ENCODE measurements at regions not wholly inside any gene's neighbourhood (a gene's known extent, or its start where the extent isn't known, plus 50 kb on each side); places are given as distances from the start of the nearest gene placed in this dataset.
"Not testable (repeated sequence)": the region's sequence is repeated elsewhere in the genome, so short reads cannot be mapped to it uniquely, and the experiment has no call there.

DNA sequence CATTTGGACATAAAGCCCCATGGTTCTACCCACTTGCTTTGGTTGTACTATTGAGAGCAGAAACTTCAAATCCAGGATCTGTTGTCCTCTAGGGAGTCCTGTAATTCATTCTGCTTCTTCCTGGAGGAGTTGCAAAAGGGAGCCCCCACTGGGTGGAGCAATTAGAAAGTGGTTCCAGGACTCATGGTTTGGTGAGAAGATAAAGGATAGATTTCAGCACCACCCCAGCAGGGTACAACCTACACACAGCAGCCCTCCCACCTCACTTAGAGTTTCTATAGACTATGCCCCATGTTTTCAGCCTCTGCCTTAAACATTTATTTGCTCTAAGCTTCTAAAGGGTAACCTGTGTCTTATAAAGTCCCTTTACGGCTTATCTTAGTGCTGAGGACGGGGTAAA is 112.6 kb upstream of the ARRDC3 start:
- DNase-seq, result no peak

DNA sequence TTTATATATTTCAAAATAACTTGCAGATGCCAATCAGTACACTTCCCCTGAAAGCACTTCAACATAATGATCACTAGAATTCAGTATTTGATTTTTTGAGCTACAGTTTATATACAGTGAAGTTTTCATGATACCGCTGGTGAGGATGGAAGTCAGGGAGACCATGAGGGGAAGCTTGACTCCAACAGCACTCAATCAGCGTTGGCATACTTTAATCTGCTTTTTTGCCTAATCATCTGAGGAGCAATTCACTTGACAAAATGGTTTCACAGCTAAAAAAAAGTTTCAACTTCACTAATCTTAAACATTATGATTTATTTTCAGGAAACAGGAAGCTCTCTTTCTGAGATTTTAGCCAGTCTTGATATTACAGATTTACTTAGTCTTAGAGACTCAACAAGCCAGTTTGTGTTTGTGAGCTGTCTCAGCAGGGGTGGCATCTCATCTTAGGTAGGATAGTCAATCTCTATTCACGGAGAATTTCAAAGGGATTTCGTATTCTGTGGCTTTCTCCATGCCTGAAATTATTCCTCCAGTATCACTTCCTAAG is 111.4 kb upstream of the ARRDC3 start:
- DNase-seq, result no peak

DNA sequence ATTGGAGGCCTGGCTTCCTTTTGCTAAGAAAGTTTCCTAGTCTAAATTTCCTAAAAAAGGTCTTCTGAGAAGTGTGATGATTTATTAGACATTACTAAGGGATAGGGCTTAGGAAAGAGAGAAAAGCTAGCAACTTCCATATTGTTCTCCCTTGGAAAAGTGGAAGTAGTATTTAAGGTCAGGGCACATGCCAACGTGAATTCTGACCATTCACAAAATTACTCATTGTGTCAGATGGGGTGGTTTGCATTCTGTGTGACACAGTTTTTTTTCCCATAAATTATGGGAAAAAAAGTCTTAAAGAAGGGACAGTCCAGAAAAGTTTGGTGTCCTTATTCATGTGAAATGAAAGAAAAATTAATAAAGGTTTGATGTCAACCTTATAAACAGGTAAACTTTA is 110.0 kb upstream of the ARRDC3 start:
- no peak for DNase-seq

DNA sequence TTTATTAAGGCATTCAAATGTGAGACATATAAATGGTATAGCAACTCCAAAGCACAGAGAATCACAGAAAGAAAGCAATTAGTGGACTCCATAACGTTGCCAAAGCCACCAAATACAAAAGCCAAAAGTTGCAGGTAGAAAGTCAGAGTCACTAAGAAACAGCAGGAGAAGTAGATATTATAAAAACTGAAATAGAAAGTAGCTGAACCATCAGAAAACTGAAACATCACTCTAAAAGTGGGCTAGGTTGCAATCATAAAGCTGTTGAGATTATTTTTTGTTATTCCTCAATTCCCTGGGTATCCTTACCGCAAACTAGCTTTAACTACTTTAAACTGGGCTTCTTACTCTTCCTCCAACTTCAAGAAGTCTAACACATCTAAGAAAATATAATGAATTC is 108.1 kb upstream of the ARRDC3 start:
- DNase-seq, result no peak

DNA sequence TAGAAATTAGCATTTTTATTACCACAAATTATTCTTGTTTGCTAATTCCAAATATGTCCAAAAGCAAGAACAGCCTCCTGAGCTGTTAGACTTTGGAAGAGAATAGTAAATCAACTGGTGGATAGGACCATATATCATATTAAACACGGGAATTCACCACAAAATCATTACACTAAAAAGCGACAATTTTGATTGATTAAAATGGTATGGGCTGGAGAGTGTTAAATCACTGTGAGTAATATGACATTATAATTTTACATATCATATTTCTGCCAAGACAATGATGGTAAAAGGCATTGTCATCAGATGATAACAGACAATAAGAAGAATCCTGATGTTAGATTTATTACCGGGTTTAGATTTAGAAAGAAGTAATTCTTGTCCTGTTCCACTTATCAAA is 107.2 kb upstream of the ARRDC3 start:
- no peak for DNase-seq

DNA sequence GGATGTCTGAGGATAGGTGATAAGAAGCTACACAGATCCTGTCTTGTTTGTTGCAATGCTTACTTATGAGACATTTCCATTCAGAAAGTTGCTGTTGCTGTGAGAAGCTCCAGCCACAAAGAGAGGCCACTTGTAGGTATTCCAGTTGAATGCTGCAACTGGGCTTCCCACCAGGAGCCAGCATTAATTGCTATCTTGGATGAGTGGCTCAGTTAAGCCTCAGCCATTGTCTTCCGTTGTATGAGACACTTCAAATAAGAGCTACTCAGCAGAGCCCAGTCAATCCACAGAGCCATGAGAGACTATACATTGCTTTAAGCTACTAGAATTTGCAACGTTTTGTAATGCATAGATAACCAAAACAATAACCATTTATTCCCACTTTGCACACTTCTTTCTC is 104.3 kb upstream of the ARRDC3 start:
- DNase-seq, result no peak

DNA sequence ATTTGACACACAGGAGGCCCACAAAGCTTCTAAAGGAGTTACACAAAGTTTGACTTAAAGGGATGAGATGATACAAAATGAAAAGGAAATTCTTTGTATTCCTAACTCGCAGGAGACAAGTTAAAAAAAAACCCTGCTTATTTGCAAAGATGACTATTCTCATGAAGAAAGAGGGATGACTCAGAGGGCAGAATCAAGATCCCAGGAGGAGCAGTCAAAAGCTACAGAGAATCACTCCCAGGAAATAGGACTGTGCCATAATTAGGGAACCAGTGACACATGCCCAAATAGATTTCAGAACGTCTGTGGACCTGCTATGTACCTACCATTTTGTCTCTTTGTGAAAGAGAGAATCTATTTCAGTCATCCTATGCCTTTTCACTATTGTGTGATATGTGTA is 103.5 kb upstream of the ARRDC3 start:
- no peak for DNase-seq

DNA sequence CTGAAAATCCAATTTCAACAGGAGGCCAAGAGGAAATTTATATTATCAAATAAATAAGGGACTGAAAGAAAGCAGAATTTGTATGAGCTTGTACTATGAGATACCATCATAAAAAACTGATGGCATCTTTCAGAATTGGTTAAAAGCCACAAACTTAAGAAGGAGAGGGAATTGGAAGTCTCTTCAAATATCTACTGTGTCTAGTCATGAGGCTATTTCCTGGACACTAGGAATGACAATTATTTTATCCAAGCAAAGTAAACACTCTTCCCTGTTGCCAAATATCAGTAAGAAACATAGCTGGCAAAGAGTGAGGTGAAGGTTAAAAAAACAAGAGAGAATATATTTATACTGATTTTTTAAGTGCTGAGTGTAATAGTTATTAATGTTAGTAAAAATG is 101.5 kb upstream of the ARRDC3 start:
- no peak for DNase-seq

DNA sequence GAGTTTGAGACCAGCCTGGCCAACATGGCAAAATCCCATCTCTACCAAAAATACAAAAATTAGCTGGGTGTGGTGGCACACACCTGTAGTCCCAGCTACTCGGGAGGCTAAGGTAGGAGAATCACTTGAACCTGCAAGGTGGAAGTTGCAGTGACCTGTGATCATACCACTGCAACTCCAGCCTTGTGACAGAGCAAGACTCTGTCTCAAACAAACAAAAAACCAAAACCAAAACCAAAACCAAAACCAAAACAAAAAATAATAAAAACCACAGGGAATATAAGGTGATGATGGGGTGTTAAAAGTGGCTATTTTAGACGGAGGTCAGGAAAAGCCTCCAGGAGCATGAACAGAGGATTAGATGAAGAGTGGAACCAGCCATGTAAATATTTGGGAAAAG is 96.3 kb upstream of the ARRDC3 start:
- DNase-seq, result not testable (repeated sequence)

DNA sequence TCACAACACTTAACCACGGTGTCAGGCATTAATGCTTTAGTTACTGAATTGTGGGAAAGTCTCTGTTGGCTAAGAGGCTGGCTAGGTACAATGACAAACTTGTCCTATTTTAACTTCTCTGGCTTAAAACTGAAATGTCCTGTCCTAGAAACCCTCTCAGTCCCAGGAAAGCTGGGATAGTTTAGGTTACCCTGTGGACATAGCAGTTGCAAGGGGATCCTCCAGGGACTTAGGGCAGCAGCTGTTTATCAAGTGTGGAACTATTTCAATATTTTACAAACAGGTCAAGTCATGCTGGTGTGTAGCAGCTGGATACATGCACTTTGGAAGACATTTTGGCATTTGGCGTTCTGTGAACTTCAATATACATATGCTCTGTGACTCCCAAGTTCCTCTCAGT is 95.0 kb upstream of the ARRDC3 start:
- no peak for DNase-seq

DNA sequence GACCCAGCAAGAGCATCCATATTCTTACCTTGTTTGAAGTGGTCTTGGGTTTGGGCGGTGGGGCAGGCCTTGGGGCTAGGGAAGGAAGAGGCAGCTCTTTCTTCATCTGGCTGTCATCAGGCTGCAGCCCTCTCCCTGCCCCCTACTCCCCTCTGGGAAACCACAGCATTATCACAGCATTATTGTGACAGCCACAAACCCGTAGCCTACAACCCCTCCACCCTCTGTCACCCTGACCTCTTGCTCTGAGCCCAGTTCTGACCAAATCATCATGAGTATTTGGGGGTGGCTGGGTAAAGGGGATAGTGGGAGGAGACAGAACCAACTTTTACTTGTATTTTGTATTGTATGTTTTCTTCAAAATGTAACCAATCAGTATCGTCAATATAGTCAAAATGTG is 94.3 kb upstream of the ARRDC3 start:
- DNase-seq, result no peak

DNA sequence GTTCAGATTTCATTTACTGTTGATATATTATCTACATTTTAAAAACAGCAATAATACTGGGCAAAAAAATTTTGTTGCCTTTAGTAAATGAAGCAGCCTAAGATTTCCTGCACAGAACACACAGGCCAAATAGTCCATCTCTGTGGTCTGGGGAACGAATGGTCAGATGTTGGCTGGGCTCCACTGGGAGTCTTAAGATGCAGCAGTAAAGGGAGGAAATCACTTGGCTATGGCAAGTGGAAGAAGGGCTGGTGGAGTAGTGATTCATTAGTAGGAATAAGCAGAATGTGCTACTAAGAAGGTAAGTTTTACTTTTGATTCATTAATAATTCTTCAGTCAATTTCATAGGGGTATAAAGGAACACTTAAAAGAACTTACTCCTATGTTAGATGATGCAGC is 91.1 kb upstream of the ARRDC3 start:
- DNase-seq, result no peak

DNA sequence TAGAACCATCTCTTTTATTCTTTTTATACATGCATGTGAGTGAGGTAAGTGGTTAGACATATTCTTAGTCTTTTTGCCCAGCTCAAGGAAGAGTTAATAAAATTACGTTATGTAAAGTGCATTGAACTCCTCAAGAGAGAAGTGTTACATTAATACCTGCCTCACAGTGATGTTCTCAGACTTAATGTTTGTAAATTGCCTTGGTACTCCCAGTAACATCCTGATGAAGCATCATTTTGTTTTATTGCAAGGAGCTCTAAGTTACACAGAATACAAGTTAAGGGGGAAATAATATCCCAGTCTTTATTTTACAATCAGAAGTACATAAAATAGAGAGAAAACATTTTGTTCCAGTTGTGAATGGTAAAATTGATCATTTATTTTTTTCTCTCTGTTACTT is 89.5 kb upstream of the ARRDC3 start:
- no peak for DNase-seq

DNA sequence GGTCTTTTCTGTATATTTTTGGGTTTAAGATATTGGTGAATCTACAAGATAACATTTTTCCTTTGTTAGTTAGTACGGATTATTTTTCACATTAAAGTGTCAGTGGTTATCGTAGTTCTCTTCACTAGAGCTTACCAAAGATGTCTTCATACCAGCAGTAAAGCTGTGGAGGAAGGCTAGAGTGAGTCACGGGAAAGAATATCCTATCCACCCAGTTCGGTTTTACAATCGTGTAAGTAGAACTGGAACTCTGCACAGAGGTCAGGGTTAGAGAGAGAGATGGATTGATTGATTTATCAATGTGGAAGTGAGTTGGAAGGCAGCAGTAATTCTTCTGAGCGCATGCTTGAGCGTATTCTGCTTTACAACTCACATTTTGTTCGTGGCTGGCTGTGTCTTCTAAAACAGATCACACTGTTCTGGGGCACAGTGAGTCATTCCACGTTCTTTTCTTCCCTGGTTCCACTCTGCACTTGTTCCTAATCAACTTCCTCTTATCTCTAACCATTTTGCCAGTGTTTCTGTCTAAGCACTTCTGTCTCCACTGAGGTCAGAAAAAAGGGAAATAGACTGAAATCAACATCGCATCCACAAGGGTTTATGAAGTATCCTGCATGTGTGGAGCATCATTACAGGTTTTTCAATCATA is 86.5 kb upstream of the ARRDC3 start:
- DNase-seq, result no peak

DNA sequence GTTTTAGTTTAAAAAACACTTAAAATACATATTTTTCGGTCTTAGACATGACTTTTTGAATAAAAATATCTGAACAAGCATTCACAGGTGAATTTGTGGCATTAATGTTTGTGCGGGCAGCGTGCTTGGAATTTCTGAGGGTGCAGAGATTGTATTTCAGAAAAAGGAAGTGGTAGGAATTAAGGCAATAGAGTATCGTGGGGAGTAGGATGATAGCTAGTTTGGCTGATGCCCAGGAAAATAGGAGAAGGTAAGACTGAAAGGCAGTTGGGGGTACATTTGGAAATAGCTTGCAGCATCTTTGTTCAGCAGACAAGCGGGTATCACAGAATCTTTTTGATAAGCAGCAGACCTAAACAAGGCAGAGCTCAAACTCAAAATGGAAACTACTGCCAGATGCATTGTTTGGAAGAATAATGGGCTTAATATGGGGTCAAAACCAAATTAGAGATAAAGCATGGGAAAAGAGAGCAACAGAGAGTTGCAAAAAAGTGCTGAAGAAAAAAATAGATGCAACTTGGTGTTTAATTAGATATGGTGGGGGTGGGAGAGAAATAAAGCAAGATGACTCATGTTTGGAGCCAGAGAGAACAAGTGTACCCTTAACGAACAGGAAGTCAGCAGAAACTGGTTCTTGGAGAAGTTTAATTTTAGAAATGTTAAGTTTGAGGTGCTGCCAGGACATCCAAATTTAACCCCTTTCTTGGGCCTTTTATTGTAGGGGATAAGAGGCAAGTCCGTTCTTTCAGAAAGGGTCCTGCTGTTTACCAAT is 85.7 kb upstream of the ARRDC3 start:
- DNase-seq, result no peak

DNA sequence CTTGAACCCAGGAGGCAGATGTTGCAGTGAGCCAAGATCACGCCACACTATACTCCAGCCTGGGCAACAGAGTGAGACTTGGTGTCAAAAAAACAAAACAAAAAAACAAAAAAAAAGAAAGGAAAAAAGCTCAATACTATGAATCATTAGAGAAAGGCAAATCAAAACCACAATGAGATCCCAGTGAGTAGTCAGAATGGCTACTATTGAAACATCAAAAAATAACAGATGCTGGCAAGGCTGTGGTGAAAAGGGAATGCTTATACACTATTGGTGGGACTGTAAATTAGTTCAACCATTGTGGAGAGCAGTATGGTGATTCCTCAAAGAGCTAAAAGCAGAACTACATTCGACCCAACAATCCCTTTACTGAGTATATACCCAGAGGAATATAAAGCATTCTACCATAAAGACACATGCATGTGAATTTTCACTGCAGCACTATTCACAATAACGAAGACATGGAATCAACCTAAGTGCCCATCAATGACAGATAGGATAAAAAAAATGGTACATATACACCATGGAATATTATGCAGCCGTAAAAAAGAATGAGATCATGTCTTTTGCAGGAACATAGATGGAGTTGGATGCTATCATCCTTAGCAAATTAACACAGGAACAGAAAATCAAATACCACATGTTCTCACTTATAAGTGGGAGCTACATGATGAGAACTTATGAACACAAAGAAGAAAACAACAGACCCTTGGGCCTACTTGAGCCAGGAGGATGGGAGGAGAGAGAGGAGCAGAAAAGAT is 81.9 kb upstream of the ARRDC3 start:
- DNase-seq, result no peak

DNA sequence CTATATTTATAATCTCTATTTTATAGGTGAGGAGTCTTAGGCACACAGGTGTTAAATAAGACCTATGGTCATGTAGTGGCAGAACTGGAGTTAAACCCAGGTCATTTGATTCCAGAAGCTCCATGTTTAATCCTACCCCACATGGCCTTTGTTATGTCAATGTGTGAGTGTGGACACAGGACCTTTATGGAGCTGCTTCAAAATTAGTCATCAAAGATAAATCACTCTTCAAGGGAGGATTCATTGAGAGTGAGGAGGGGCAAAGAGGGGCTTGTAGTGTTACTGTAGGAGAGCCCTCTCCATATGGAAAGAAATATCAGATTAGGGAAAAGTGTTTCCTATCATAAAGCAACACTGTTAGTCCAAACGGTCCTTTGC is 74.6 kb upstream of the ARRDC3 start:
- no peak for DNase-seq

DNA sequence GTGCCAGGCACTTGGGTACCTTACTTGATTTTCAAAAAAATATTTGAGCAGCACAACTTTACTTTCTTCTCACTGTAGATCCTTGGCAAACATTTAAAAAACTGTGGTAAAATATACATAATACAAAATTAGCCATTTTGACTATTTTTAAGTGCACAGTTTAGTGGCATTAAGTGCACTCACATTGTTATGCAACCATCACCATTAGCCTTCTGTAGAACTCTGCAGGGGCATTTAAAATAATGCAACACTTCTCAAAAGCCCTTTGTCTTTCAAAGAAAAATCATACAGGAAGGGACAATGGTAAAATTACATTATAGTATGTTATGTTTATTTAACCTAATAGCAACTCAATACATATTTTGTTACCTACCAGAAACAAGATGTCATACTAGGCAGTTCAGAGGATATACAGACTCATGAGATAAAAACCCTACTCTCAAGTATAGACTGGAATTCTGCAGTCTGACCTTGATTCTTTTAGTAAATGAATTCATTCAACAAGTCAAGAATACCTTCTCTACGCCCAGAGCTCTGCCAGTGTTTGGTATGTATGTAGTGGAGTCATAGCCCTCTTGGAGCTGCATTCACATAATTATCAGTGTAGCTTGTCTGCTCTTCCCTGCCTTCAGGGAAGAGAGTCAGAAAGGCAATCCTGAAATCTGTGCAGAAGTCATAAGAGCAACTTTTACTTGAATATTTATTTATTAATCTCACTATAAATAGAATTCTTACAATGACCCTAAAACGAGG is 74.0 kb upstream of the ARRDC3 start:
- DNase-seq, result no peak

DNA sequence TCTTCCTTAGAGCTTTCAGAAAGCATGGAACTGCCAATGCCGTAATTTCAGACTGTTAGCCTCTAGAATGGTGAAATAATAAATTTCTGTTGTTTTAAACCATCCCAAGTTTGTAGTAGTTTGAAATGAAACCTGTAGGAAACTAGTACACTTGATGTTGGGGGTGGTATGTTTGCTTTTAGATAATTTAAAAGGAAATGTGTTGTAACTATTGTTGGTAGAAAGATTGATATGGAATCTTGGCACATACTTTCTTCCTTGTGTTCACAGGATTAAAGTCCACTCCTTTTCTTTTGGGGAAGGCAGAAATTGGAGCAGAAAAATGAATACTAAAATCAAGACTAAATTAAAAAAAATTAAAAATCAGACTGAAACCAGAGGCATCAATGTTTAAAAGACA is 66.0 kb upstream of the ARRDC3 start:
- DNase-seq, result no peak

DNA sequence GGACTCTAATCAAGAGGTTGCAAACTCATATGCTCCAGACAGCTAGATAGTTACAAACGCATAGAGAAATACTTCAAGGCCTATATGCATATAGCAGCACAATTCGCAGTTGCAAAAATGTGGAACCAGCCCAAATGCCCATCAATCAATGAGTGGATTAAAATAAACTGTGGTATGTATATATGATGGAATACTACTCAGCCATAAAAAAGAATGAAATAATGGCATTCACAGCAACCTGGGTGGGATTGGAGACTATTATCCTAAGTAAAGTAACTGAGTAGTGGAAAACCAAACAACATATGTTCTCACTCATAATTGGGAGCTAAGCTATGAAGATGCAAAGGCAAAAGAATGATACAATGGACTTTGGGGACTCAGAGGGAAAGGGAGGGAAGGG is 65.0 kb upstream of the ARRDC3 start:
- DNase-seq, result not testable (repeated sequence)

DNA sequence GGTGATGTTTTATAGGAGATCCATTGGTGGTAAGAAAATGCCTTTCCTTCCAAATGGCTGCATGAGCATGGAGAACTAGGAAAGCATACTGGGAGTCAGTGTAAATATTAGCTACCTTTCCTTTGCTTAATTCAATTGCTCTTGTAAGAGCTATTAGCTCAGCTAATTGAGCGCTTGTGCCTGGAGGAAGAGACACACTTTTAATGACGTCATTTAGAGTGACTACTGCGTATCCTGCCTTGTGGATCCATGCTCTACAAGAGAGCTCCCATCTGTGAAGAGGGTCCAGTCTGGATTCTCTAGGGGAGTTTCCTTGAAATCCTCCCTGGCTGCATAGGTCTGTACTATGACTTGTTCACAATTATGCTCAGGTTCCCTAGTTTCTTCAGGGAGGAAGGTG is 63.8 kb upstream of the ARRDC3 start:
- not testable (repeated sequence) for DNase-seq

DNA sequence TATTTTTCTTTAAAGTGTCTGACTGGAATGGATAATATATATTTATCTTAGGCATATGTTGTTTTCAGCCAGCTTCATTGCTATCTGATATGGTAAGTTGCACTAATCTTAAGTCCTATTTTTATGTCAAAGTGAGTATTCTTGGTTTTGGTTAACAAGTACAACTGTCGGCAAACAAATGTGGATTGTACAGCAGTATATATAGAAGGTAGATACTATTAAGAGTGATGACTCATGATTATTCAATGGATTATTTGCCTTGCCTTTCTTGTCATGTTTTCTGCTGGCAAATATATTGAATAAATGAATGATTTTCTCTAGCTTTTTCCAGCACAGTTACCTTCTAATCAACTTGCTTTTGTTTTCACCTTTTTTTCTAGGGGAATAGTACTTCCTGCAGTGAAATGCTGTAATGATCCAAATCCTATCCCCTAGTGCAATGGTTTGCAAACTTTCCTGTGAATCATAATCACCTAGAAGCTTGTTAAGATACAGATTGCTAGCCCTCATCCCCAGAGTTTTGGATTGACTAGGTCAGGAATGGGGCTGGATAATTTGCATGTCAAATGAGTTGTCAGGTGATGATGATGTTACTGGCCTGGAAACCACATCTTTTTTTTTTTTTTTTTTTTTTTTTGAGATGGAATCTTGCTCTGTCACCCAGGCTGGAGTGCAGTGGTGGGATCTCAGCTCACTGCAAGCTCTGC is 60.8 kb upstream of the ARRDC3 start:
- no peak for DNase-seq

DNA sequence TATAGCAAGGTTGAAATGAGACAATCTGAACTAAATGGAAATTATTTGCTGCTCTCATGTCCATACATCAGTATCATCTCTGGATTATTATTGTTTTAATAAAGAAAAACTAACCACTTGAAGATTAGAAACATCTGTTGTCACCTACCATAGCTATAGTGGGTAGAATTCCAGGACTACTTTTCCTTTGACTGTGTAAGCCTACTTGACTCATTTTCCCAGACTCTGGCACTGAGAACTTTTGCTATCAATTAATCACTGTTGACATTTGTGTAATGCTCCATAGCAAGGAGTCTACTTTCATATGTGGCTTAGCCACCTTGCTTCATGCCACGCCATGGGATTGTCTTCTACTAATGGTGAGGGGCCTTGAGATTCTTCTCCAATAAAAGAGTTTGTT is 59.9 kb upstream of the ARRDC3 start:
- no peak for DNase-seq

Data from NCI-H82 (cell line).